GM04503 (cell line): ENCODE measurements at regions not wholly inside any gene's neighbourhood (a gene's known extent, or its start where the extent isn't known, plus 50 kb on each side); places are given as distances from the start of the nearest gene placed in this dataset.

ENCODE experiments used
- DNase-seq: peaks from one replicate; pipeline ENCODE4 v3.0.0-alpha.2; 2012; ENCODE audit warnings: low read depth

DNA sequence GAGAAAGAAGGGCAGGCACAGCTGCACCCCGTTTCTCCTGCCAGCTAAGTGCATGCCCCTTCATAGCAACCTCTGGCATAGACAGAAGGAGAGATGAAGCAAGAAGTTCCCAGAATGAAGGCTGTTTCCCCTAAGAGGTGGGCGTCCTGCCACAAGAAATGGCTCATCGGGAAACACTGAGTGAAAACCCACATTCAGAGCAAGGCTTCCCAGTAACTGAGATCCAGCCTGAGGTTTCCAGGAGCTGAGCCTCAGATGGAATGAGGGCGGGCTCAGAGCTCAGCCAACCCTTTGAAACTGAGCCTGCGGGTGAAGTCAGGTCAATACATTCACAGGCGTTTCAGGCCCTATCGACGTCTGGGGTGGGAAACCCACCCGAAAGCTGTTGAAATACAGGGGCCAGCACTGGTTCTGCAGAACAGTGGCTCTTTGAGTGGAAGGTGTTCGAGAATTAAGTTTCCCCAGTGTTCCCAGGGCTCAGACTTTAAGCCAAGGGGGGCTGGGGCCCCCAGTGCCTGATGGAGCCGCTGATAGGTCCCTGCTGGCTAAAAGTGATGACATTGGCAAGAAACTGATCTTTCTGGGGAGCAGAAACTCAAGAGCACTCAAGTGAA, 510.2 kb downstream of the RPS24 start:
- peak; percentile 93 for DNase-seq

DNA sequence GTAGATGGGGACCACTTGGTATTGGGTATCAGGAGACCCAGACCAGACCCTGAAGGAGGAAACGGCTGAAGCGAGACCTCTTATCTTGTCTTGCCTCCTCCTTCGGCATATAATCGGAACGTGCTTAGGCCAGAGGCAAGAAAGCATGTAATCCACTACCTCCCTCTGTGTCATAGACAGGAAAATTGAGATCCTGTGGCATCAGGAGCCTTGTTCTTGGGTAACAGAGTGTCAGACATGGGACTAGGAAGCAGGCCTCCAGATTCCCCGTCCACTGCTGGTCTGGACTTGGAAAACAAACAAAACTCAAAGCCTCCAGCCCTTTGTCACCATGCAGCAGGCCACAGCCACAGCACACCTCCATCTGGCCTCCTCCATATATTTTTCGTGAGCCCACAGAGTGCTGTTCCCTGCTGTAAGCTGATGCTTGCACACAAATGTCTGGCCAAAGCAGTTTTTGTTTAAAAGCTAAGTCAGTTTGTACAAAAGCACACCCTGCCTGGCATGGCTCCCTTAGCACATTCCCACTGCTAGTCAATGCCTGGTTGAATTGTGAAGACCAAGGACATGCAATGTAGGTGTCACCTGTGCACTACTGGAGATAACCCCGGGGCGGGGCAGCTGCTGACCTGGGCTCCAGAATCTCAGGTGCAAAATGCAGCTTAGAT, 510.9 kb downstream of the RPS24 start:
- DNase-seq: no peak

DNA sequence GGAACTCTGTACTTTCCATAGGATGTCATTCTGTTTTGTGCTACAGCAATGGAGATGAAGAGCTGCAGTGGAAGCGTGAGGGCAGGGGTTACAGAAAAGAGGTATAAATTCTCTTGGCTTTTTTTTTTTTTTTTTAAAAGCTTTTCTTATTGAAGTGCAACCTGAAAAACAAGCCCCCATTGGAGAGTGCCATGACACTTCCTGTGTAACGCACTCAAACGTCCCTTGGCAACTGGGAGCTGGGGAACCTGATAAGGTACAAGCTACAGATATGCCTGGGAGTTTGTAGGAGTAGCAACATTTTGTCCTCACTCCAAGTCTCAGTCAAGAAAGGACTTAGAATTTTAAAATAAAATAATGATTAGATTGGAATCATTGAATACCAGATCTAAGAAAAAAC, 512.1 kb downstream of the RPS24 start:
- no peak for DNase-seq

DNA sequence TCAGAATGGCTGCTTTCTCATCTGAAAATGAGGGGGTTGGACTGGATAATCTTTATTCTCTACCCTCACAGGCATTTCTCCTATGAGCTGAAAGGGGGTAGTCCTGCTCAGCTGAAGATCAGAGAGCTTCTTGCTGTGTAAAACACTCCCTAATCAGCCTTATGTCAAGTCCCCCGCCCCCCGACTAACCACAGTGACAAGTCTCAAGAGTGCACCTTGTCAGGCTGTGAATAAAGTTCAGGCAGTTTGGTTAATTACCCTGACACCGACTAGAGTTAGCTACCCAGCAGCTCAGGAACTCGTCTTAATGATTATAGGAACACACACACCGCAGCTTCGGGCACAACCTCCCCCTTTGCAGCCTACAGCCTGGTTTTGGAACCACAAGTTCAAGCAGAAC, 513.7 kb downstream of the RPS24 start:
- DNase-seq: no peak

DNA sequence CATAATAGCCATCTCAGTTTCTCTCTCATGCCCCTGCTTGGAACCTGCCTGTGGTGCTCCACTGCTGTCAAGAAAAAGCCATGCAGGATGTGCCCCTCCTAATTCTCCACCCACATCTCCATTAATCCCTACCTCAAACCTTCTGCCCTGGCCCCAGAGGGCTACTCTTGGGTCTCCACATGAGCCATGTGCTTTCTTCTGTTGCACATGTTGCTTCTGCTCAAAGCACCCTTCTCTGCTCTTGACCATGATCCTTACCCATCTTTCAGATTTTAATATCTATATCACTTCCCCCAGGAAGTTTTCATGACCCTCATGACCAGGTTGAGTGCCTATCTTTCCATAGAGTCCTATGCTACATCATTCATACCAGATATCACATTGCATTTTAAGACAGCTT, 514.2 kb downstream of the RPS24 start:
- DNase-seq: no peak

DNA sequence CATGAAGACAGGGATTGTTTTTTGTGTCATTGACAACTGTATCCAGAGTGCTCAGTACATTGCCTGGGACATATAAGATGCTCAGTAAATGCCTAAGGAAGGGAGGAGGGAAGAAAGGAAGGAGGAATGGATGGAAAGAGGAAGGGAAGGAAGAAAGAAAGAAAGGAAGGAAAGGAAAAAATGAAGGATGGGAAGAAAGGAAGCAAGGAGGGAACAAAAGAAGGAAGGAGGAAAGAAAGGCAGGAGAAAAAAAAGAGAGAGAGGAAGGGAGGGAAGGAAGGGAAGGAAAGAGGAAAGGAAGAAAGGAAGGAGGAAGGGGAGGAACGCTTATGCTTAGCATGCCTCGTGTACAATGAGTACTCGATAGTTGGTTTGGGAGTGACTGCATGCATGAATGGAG, 514.7 kb downstream of the RPS24 start:
- DNase-seq: no peak

DNA sequence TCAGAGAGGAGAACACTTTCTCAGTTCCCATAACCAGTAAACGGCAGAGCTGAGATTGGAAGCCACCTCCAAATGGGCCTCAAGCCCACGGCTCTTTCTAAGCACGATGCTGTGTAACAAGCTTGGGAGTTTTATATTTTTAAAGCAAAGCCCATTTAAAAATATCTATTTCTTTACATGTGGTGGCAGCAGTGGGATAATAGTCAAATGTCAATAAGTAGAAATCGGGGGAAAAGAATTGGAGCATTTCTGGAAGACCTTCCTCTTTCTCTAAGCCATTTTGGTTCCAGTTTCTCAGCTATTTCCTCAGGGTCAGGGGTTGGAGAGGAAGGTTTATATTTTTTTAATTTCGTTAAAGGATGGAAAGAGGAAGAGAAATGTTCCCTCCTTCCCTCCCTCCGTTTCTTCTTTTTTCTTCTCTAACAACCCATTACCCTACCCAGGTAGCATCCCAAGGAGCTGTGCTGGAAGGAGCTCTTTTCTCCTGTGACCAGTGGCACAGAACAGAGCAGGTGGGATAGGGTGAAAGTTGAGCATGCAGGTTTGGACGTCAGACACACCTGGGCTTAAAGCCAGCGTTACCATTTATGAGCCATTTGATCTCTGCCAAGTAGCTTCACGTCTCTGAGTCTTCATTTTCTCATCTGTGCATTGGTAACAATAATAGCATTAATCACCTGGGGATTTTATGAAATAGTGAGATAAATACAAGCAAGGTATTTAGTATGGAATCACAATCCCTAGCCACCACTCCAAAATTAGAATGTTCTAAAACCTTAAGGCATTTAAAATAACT, 515.7 kb downstream of the RPS24 start:
- DNase-seq: no peak

DNA sequence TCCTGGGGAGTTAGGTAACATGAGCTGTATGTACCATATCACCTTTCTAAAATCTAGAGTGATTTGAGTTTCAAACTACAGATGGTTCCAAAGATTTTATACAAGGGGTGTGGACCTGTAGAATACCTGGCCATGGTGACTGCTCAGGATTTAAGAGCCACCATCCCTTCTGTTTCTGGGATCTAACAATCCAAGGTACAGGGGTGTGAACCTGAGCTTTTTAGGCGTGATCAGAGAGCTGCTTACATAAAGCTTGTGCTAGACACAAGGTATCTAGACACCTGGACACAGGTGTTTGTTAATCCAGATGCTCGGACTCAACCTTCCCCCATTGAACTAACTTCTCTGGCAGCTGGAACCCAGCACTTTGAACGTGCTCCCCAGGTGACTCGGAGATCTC, 516.4 kb downstream of the RPS24 start:
- no peak for DNase-seq

DNA sequence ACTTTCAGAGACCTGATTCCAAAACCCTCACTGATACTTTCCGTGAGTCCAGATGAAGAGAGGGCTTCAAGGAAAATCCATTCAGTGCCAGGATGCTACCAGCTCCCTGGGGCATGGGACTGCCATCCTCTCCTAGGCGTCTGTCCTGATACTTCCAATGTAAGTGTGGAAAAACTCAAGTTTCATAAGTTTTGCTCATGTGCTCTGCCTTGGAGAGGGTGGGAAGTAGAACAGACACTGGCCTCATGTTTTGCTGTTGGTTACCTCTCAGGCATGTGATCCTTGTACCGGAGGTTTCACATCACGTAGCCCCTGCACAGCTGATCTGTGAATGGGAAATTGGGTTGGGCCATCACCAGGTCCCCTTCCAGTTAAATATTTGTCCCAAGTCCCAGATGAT, 517.1 kb downstream of the RPS24 start:
- DNase-seq: no peak

DNA sequence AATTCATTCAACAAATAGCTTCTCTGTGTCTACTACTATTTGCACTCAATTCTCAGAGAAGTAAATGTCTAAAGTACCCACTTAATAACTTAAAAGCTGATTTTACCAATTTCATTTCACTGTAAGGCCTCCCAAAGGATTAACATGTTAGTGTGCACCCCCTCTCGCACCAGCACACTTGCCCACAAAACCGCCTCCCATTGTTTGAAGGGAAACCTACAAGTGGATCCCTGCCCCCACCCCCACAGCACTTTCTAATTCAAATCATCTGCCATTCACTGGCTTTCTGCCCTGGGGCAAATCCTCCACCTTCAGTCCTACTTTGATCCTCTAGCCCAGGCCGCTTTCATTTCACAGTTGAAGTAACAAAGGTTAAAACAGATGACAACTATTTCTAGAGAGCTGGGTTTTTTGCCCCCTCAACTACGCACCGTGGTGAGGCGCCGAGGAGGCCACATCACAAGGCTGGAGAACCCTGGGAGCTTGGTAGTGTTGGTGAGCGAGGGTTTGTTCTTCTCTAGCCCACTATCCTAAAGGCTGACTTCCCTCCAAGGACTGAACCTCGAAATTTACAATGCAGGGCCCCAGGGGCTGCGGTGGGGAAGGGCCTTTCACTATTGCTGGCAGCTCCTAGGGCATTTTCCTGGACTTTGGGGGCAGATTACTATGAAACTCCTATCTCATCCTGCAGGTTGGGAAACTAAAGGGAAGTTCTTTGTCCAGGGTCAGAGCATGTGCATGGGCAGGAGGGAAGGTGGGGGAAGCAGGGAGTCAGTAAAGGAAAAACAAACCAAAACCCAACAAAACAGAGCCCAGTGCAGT, 517.4 kb upstream of the ZMIZ1 start:
- DNase-seq: no peak

DNA sequence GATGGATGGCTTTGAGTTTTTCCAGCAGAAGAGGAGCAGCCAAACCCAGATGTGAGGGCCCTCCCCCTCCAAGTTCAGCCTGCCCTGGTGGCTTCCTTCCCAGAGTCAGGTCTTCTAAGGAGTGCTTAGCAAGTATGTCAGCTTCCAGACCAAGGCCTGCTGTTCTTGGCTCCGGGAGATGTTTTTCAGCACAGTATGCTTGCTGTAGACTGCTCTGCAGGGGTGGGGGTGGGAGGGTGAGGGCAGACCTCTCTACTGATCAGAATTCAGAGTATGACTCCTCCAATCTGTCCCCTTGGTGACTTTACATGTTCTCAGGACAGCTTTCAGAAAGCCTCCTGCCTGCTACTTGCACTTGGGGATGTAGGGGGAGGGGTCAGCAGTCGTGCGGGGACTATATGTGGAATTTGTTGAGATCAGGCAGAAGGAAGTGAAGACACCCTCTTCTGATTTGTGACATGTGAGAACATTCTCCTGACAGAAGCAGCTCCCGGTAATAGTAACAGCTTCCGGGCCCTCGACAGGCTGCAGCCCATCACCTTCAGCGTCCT, 516.4 kb upstream of the ZMIZ1 start:
- DNase-seq: peak; percentile 29

DNA sequence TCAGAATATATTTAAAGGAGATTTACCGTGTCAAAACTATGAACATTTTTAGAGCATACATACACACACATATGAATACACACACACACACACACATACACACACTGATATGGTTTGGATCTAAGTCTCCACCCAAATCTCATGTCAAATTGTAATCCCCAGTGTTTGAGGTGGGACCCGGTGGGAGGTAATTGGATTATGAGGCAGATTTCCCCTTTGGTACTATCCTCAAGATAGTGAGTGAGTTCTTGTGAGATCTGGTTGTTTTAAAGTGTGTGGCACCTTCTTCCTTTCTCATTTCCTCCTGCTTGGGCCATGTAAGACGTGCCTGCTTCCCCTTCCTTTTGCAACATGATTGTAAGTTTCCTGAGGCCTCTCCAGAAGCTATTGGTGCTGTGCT, 515.0 kb upstream of the ZMIZ1 start:
- DNase-seq: no peak

DNA sequence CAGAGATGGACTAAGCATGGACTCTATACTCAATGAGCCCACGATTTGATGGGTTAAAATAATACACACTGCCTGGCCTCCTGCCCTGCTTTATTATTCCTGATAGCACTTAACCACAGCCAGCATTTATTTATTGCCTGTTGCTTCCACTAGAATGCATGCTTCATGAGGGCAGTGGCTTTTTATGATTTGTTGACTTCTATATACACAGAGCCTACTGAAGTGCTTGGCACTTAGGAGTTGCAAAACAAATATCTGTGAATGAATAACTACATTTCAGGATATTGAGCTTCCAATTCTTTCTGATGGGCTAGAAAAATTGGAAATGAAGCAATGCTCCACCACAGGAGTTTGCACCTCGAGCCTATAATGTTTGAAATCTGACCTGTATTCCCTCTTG, 513.6 kb upstream of the ZMIZ1 start:
- DNase-seq: no peak

DNA sequence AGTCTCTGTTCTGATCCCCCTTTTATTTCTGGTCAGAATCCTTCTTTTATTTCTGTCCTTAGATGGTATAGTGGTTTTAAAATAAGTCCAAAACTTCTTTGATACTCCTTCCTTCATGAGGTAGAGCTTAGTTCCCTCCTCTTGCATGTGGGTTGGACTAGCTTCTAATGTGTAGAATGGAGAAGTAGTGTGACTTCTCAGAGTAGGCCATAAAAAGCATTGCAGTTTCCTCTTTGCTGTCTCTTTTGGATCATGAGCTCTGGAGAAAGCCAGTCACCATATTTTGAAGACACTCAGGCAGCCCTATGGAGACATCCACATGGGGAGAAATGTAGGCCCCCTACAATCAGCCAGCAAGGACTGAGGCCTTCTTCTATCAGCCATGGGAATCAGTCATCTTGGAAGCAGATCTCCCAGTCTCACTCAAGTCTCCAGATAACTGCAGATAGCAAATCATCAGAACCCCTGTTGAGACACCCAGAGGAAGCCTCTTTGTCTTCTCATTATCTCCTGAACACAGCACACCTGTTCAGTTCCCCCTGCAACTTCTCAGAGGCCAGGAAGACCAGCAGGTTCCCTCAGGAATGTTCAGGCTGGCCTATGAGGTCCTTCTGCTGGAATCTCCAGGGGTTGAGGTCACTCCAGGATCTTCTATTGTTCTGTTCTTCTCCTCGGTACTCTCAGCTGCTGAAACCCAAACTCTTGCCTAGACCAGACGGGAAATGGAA, 511.9 kb upstream of the ZMIZ1 start:
- DNase-seq: no peak

DNA sequence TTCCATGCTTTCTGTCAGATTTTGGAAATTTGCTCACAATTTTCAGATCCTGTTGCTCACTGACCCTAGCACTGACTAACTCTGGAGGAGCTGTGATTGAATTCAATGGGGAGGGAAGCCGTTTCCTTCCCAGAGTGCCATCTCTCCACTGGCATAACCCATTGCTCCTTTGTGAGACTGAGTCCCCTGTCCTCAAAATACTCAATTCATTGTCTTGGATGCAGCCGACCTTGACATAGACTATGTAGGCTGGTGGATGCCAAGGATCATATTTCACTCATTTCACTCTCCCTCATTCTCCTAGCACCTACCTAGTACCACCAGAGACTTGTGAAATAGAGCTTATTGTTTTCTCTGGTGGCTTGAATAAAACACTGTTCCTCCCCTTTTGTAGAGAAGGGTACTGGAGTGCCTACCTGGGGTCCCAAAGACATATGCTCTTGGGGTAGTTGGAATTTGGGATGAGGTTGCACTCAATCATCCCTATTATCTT, 511.3 kb upstream of the ZMIZ1 start:
- no peak for DNase-seq

DNA sequence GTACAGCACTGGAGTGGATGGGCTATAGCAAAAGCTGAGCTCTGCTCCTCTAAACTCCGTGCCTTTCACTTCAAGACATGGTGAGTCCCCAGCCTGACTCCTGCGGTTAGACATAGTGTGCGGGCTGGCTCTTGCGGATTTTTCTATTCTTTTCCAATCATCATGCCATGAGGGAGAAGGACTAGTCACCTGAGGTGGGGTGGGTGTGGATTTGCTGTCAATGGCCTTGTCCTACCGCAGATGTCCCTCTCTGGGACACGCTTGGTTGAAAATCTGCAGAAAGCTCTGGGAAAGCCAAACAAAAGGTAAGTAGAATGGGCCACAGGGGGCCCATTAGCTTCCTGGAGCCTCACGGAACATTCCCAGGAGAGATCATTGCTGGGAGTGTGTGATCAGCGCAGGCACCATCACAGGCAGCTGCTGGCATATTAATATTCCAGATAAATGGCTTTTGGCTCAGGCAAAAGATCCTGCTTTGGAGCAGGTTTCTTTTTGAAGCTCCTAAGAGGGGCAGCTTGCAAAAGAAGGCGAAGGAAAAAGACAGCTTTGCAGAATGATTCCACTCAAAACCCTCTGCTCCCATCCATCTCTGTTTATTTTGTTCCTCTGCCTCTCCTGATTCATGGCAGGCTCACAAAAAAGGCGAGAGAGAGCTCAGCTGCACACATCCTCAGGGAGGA, 509.0 kb upstream of the ZMIZ1 start:
- DNase-seq: no peak

DNA sequence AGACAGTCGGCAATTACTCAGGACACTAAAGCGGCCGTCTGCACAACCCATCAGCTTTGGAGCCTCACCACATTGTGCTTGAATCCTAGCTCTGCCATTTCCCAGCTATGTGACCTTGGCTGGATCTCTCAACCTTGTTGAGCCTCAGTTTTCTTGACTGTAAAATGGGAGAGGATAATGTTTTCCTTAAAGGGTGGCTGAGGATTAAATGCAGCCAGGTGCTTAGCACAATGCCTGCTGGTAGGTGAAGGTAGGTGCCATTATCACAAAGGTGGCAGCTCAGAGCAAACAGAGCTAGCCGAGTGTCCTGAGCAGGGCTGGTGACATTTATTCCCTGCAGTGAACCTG, 508.5 kb upstream of the ZMIZ1 start:
- DNase-seq: no peak

DNA sequence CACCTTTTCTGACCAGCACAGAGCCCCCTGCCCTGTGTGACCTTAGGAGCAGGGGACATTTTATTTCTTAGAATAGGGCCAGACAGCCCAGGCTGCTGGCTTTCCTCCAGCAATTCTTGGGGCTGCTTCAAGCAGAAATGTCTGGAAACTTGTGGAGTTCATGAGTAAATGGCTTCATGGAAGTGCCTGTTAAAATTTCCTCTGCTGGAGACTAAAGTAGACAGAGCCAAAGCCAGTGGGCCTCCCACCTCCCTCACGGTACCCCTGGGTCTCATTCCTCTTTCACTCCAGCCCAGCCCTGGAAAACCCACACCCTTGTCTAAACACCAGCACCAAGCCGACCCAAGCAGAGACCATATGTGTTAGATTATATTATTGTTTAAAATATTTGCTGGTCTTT, 505.5 kb upstream of the ZMIZ1 start:
- no peak for DNase-seq

DNA sequence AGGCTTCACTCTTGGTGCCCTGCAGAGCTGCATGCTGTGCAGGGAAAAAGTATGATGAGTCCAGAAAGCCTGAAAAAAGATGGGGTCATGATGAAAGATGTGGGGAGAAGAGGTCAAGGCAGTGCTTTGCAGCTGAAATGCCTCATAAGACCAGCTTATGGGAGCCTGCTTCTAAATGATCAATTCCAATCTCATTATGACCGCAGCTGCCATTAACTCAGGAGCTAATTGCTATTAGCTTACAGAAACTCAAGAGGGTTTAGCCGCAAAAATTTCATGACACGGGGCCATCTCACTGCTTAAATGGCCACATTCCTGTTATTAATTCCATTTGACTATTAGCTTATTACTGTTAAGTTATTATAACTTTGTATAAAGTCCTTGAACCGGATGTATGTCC, 502.9 kb upstream of the ZMIZ1 start:
- no peak for DNase-seq

DNA sequence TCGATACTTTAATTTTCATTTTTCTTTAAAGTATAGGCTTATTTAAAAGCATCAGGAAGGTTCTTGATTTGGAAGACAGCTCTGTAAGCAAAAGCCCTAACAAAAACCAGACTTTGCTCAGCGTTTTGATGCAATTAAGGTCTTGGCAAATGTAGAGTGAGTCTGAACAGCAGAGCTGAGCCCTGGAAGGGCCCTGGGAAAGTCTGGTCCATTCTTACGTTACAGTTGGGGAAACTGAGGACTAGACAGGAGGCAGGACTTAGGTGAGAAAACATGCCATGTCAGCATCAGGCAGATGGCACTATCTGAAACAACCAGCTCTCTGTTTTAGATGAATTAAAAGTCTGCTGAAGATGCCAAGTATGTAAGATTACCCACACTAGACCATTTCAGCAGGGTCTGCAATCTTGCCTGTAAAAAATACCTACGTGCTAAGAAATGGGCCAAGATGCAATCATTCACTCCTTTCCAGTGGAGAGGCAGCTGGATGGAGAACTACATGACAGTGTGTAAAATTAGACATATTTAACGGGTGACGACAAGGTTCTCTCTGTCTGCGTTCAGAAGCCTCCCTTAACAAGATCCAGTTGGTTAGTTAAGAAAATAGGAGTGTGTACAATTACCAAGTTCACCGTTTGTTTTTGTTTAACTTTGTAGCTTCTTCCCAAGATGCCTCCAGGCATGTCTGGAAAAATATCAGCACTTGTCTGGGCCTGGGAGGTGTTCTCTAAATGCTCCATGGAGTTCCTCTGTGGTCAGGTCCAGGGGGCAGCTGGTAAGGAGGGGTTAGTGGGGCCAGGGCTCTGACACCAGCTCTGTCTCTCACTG, 502.3 kb upstream of the ZMIZ1 start:
- DNase-seq: no peak
